ENCODE measurements at regions not wholly inside any gene's neighbourhood (a gene's known extent, or its start where the extent isn't known, plus 50 kb on each side); places are given as distances from the start of the nearest gene placed in this dataset.

DNA sequence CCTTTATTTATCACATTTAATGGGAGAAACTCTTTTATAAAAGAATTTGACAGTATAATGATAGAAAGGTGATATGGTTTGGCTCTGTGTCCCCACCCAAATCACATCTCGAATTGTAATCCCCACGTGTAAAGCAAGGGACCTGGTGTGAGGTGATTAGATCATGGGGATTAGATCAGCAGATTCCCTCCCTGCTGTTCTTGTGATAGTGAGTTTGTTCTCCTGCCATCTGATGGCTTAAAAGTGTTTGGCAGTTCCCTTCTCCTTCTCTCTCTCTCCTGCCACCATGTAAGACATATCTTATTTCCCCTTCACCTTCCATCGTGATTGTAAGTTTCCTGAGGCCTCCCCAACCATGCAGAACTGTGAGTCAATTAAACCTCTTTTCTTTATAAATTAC, 1110.3 kb downstream of the FLRT2 start:
- no peak overlapping the region for H3K27ac ChIP-seq
- 69 to 78% (median 70%) methylated on average over 3 of the region's 3 CpGs for WGBS, 4 donors
- intact Hi-C loops (cut with DNase I) = no loop called here
- TF ChIP-seq POLR2A (IDR thresholded peaks at IDR 0.05) = no peak
- TF ChIP-seq, protein P1, sequence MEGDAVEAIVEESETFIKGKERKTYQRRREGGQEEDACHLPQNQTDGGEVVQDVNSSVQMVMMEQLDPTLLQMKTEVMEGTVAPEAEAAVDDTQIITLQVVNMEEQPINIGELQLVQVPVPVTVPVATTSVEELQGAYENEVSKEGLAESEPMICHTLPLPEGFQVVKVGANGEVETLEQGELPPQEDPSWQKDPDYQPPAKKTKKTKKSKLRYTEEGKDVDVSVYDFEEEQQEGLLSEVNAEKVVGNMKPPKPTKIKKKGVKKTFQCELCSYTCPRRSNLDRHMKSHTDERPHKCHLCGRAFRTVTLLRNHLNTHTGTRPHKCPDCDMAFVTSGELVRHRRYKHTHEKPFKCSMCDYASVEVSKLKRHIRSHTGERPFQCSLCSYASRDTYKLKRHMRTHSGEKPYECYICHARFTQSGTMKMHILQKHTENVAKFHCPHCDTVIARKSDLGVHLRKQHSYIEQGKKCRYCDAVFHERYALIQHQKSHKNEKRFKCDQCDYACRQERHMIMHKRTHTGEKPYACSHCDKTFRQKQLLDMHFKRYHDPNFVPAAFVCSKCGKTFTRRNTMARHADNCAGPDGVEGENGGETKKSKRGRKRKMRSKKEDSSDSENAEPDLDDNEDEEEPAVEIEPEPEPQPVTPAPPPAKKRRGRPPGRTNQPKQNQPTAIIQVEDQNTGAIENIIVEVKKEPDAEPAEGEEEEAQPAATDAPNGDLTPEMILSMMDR (IDR thresholded peaks at IDR 0.05) = no peak
- H3K4me3 ChIP-seq = no peak overlapping the region
- no peak for DNase-seq
- no peaks in the 10 kb centered on the region for H3K36me3 ChIP-seq (replicated peaks in 1 of 2)
- H3K9me3 ChIP-seq (replicated peaks in 1 of 3) = no peaks in the 10 kb centered on the region
- H3K4me1 ChIP-seq (replicated peaks in 1 of 2) = no peaks in the 10 kb centered on the region
- H3K27me3 ChIP-seq = no peaks in the 10 kb centered on the region

DNA sequence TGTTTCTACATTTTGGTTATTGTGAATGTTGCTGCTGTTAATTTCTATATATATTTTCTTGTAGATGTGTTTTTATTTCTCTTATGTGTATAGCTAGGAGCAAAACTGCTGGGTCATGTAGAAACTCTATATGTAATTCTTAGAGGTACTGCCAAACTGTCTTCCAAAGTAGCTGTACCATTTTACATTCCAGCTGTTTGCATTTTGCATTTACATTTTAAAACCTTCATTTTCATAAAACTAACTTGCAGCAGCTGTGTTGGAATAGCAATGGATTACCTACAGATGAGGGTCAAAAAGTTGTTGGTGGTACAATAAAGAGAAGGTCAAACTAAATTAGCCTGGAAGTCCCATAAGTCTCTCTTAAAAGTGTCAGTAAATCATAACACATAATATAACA, 1109.7 kb downstream of the FLRT2 start:
- no peaks in the 10 kb centered on the region for H3K9me3 ChIP-seq (replicated peaks in 1 of 3)
- TF ChIP-seq, protein P1 (IDR thresholded peaks at IDR 0.05) = no peak
- no peak for TF ChIP-seq POLR2A (IDR thresholded peaks at IDR 0.05)
- no peak overlapping the region for H3K4me3 ChIP-seq
- no peaks in the 10 kb centered on the region for H3K36me3 ChIP-seq (replicated peaks in 1 of 2)
- no peaks in the 10 kb centered on the region for H3K4me1 ChIP-seq (replicated peaks in 1 of 2)
- no peak overlapping the region for H3K27ac ChIP-seq
- intact Hi-C loops (cut with DNase I) = no loop called here
- DNase-seq = no peak
- no peaks in the 10 kb centered on the region for H3K27me3 ChIP-seq

GRCh38 chr14:86639146-86639545, 1109.2 kb downstream of the FLRT2 start:
- no peaks in the 10 kb centered on the region for H3K36me3 ChIP-seq (replicated peaks in 1 of 2)
- WGBS, 4 donors = 70 to 86% (median 77%) methylated on average over 5 of the region's 5 CpGs
- no peak for DNase-seq
- no peaks in the 10 kb centered on the region for H3K27me3 ChIP-seq
- H3K4me3 ChIP-seq = no peak overlapping the region
- H3K4me1 ChIP-seq (replicated peaks in 1 of 2) = no peaks in the 10 kb centered on the region
- TF ChIP-seq, protein P1 (IDR thresholded peaks at IDR 0.05) = no peak
- no peak for TF ChIP-seq POLR2A (IDR thresholded peaks at IDR 0.05)
- H3K27ac ChIP-seq = no peak overlapping the region
- H3K9me3 ChIP-seq (replicated peaks in 1 of 3) = no peaks in the 10 kb centered on the region
- intact Hi-C loops (cut with DNase I) = no loop called here

DNA sequence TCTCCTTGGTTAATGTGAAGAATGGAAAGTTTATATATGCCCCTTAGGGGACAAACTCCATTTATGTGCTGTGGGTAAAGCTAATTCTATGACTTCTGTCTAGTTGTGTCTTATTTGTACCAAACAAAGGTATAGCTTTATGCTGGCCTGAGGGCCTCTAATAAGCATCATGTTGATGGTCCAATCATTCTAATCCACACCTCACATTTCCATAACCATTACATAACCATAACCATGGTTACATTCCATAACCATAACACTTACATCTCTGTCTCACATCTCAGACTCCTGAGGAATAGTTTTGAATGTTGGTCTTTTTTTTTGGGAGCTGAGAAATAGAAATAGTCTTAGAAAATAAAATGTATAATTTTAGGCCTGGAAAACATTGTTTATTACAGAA, 1097.1 kb downstream of the FLRT2 start:
- no peaks in the 10 kb centered on the region for H3K27me3 ChIP-seq
- intact Hi-C loops (cut with DNase I) = no loop called here
- no peak for DNase-seq
- TF ChIP-seq, protein P1 (IDR thresholded peaks at IDR 0.05) = no peak
- TF ChIP-seq POLR2A (IDR thresholded peaks at IDR 0.05) = no peak
- no peak overlapping the region for H3K4me3 ChIP-seq
- no peak overlapping the region for H3K27ac ChIP-seq
- no peaks in the 10 kb centered on the region for H3K36me3 ChIP-seq (replicated peaks in 1 of 2)
- no peaks in the 10 kb centered on the region for H3K9me3 ChIP-seq (replicated peaks in 1 of 3)
- H3K4me1 ChIP-seq (replicated peaks in 1 of 2) = no peaks in the 10 kb centered on the region

All from adrenal gland (tissue), 9 donors.